PC-9 (cell line): ENCODE measurements at regions not wholly inside any gene's neighbourhood (a gene's known extent, or its start where the extent isn't known, plus 50 kb on each side); places are given as distances from the start of the nearest gene placed in this dataset.

ENCODE experiments used
- BruUV-seq: library from RNA; stranded (reverse); fragments of 400-500 nt; replicated peaks from 2 replicates; lab custom pipeline; 2021; lab: Mats Ljungman, UMichigan
- CTCF ChIA-PET: fragments of 300-600 bp; sonication (Branson Sonifier 250); formaldehyde crosslinking; loops from one replicate; lab custom pipeline; 2022; ENCODE audit warnings: antibody characterized with exemption; lab: Charles Lee
- POLR2A ChIA-PET: fragments of 300-600 bp; sonication (Branson Sonifier 250); formaldehyde crosslinking; loops from one replicate; lab custom pipeline; 2022; ENCODE audit warnings: antibody characterized with exemption; ENCODE audit not compliant: unreplicated experiment; lab: Charles Lee
- DNase-seq, 2 experiments: peaks; one replicate each; pipeline versions ENCODE4 v3.0.0 to v3.0.0-alpha.2; 2015 to 2022; ENCODE audit warnings: mixed read lengths in 1 of 2
- H2AFZ ChIP-seq: fragments of 200-600 bp; sonication (generic); 2 replicates; pipeline ENCODE4 v1.8.1; 2017; ENCODE audit warnings: antibody characterized with exemption
- H3F3A ChIP-seq: fragments of 200-600 bp; sonication (generic); 2 replicates; pipeline ENCODE4 v1.8.1; 2017; ENCODE audit warnings: antibody characterized with exemption, mild to moderate bottlenecking, low read depth; ENCODE audit not compliant: insufficient read depth
- H3K27ac ChIP-seq: fragments of 200-600 bp; sonication (generic); 2 replicates; pipeline ENCODE4 v1.6.1; 2016; ENCODE audit warnings: mixed run types
- H3K27me3 ChIP-seq: fragments of 200-600 bp; sonication (generic); 2 replicates; pipeline ENCODE4 v1.6.1; 2016; ENCODE audit warnings: low read depth, mixed run types; ENCODE audit not compliant: insufficient read depth
- H3K36me3 ChIP-seq: fragments of 200-600 bp; sonication (generic); 2 replicates; pipeline ENCODE4 v1.6.1; 2016; ENCODE audit warnings: low read depth, mixed run types
- H3K4me1 ChIP-seq: fragments of 200-600 bp; sonication (generic); replicated peaks from 2 replicates; pipeline ENCODE4 v1.6.1; 2016; ENCODE audit warnings: mixed run types; ENCODE audit not compliant: insufficient read depth
- H3K4me2 ChIP-seq: fragments of 200-600 bp; sonication (generic); 2 replicates; pipeline ENCODE4 v1.6.1; 2017; ENCODE audit warnings: mixed run types
- H3K4me3 ChIP-seq: fragments of 200-600 bp; sonication (generic); 2 replicates; pipeline ENCODE4 v1.6.1; 2016; ENCODE audit warnings: mixed run types
- H3K79me2 ChIP-seq: fragments of 200-600 bp; sonication (generic); 2 replicates; pipeline ENCODE4 v1.6.1; 2017; ENCODE audit warnings: low read depth, mixed run types
- H3K9me2 ChIP-seq: fragments of 200-600 bp; sonication (generic); 2 replicates; pipeline ENCODE4 v1.8.1; 2017; ENCODE audit warnings: mild to moderate bottlenecking; ENCODE audit not compliant: insufficient read depth
- H3K9me3 ChIP-seq: fragments of 200-600 bp; sonication (generic); 2 replicates; pipeline ENCODE4 v1.8.1; 2016; ENCODE audit warnings: low read depth; ENCODE audit not compliant: insufficient read depth
- H4K20me1 ChIP-seq: fragments of 200-600 bp; sonication (generic); 2 replicates; pipeline ENCODE4 v1.8.1; 2017; ENCODE audit not compliant: insufficient read depth
- EZH2 ChIP-seq: fragments of 200-600 bp; sonication (generic); IDR thresholded peaks from 2 replicates; pipeline ENCODE4 v1.8.0; 2017; ENCODE audit warnings: antibody characterized with exemption, low read depth
- intact Hi-C: fragments of 100-400 bp; cut with micrococcal nuclease; formaldehyde crosslinking; loops from one replicate; pipeline ENCODE4 v1.10.0; 2022; ENCODE audit not compliant: unreplicated experiment
- TF ChIP-seq, protein P1 (sequence below): fragments of 200-600 bp; sonication (generic); conservative IDR thresholded peaks from 2 replicates; pipeline ENCODE4 v1.6.1; 2017; ENCODE audit warnings: mixed run types, antibody characterized with exemption, mild to moderate bottlenecking, moderate library complexity

DNA sequence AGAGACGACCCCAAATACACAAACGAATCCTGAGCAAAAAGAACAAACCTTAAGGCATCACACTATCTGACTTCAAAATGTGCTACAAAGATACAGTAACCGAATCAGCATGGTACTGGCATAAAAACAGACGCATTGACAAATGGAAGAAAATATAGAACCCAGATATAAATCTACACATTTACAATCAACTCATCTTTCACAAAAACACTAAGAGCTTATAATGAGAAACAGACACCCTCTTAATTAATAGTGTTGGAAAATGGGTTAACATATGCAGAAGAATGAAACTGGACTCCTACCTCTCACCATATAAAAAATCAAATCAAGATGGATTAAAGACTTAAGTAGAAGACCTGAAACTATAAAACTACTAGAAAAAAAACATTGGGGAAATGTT lies 130.3 kb upstream of the DCBLD2 start:
- Histone ChIP-seq H3K9me2 (no peaks in the 10 kb centered on the region), H3K79me2 (no peaks in the 10 kb centered on the region), H3K9me3 (no peaks in the 10 kb centered on the region), H4K20me1 (no peaks in the 10 kb centered on the region), H3K36me3 (no peaks in the 10 kb centered on the region), H3K4me3 (no peak overlapping the region), H3K4me2 (no peak overlapping the region), H3K4me1 (no peaks in the 10 kb centered on the region), H3K27me3 (no peaks in the 10 kb centered on the region), H3F3A (no peaks in the 10 kb centered on the region), H2AFZ (no peak overlapping the region), H3K27ac (no peak overlapping the region)
- no peak for TF ChIP-seq EZH2
- TF ChIP-seq, protein P1, sequence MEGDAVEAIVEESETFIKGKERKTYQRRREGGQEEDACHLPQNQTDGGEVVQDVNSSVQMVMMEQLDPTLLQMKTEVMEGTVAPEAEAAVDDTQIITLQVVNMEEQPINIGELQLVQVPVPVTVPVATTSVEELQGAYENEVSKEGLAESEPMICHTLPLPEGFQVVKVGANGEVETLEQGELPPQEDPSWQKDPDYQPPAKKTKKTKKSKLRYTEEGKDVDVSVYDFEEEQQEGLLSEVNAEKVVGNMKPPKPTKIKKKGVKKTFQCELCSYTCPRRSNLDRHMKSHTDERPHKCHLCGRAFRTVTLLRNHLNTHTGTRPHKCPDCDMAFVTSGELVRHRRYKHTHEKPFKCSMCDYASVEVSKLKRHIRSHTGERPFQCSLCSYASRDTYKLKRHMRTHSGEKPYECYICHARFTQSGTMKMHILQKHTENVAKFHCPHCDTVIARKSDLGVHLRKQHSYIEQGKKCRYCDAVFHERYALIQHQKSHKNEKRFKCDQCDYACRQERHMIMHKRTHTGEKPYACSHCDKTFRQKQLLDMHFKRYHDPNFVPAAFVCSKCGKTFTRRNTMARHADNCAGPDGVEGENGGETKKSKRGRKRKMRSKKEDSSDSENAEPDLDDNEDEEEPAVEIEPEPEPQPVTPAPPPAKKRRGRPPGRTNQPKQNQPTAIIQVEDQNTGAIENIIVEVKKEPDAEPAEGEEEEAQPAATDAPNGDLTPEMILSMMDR = no peak
- intact Hi-C loops = no loop called here
- no TSS peak for BruUV-seq
- ChIA-PET POLR2A (no interaction called here), CTCF (no interaction called here)
- DNase-seq = no peak

DNA sequence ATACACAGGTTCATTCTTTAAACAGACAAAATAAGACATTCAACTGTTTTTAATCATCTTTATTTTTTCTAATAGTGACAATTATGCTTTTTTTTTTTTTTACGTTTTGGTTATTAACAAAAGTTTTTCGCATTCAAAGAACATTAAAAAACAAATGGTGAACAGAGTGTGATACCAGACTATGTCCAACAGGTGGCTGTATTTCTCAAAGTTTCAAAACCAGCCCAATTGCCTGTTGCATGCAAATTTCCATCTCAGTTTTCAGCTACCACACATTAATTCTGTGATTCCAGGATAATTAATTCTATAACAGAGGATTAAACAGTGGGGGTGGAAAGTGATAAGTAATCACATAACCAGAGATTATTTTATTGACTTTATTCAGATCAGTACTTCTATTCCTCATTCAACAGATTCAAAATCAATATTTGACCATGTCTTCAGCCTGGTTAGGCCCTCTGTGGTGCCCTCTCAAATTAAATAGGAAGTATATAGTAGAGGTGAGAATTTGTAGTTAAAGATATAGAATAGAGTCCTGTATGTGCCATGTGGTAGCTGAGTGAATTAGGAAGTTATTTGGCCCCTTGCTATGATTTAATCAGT lies 122.2 kb upstream of the DCBLD2 start:
- intact Hi-C loops = loop anchor here (1.0 to 2.0 kb wide), 5 partner anchors 150 to 766 kb away; no protein-coding TSS in a partner anchor

DNA sequence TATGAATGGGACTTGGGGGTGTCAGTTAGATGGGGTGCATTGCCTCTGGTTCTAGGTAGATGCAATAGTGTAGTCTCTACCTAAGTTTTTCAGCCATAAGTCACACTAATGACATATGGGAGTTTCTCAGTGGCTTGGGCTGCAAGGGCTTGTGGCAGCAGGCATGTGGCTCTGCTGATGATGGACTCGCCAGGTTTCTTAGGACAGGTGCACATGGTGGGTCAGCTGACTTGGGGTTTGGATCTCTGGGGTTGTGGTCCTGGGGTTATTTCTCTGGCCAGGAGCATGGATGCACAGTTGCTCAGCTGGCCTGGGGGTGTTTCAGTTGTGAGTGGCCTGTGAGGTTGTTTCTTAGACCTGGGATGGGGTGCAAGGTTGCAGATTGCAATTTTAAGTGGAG lies 120.0 kb upstream of the DCBLD2 start:
- no peaks in the 10 kb centered on the region for H3K9me3 ChIP-seq
- H3K27ac ChIP-seq = no peak overlapping the region
- no peak overlapping the region for H3K4me3 ChIP-seq
- H3K27me3 ChIP-seq = no peaks in the 10 kb centered on the region
- no peaks in the 10 kb centered on the region for H3K79me2 ChIP-seq
- ChIA-PET CTCF (no interaction called here), POLR2A (interaction anchor here (0.6 kb wide), 2 partner anchors 173 to 795 kb away, joined by 3 read pairs; no protein-coding TSS in a partner anchor)
- no peak overlapping the region for H3K4me2 ChIP-seq
- no peaks in the 10 kb centered on the region for H4K20me1 ChIP-seq
- no peaks in the 10 kb centered on the region for H3F3A ChIP-seq
- no peak overlapping the region for H2AFZ ChIP-seq
- no TSS peak for BruUV-seq
- no peak for DNase-seq
- TF ChIP-seq EZH2 = no peak
- TF ChIP-seq, protein P1 = no peak
- no peaks in the 10 kb centered on the region for H3K9me2 ChIP-seq
- intact Hi-C loops = no loop called here
- H3K4me1 ChIP-seq = no peaks in the 10 kb centered on the region
- H3K36me3 ChIP-seq = no peaks in the 10 kb centered on the region

More for the DNA sequence above, 122.2 kb upstream of the DCBLD2 start:
- BruUV-seq = no TSS peak
- no peak for DNase-seq
- ChIA-PET POLR2A (interaction anchor here (0.7 kb wide), 1 partner anchor 316 kb away, joined by 8 read pairs; no protein-coding TSS in a partner anchor), CTCF (interaction anchor here (0.6 to 1.3 kb wide), 14 partner anchors 9 to 1339 kb away, joined by 3 to 12 read pairs (median 4); no protein-coding TSS in a partner anchor)
- Histone ChIP-seq H3K4me1 (no peaks in the 10 kb centered on the region), H2AFZ (no peak overlapping the region), H3K4me3 (no peak overlapping the region), H3K4me2 (no peak overlapping the region), H3K27ac (no peak overlapping the region), H3F3A (no peaks in the 10 kb centered on the region), H4K20me1 (no peaks in the 10 kb centered on the region), H3K27me3 (no peaks in the 10 kb centered on the region), H3K79me2 (no peaks in the 10 kb centered on the region), H3K9me2 (no peaks in the 10 kb centered on the region), H3K9me3 (no peaks in the 10 kb centered on the region), H3K36me3 (no peaks in the 10 kb centered on the region)
- TF ChIP-seq, protein P1 = peak; percentile 96
- TF ChIP-seq EZH2 = no peak
